Adrenal gland (tissue), 9 donors: ENCODE measurements at regions not wholly inside any gene's neighbourhood (a gene's known extent, or its start where the extent isn't known, plus 50 kb on each side); places are given as distances from the start of the nearest gene placed in this dataset.
"Not testable (repeated sequence)": the region's sequence is repeated elsewhere in the genome, so short reads cannot be mapped to it uniquely, and the experiment has no call there.

ENCODE experiments used
- DNase-seq, 7 donors: peaks; one replicate each; pipeline ENCODE4 v3.0.0-alpha.2; 2019 to 2020
- H3K27ac ChIP-seq, 5 donors: fragments of 200-600 bp; sonication (generic) in 4 of 5; 1 replicate in 3 of 5; 2 replicates in 2 of 5; pipeline versions ENCODE4 v1.5.1 to v1.8.0; 2016 to 2020; ENCODE audit warnings: mild to moderate bottlenecking in 1 of 5
- H3K27me3 ChIP-seq: fragments of 200-600 bp; 2 replicates; pipeline ENCODE4 v1.8.0; 2021
- H3K36me3 ChIP-seq, 2 donors: fragments of 200-600 bp; replicated peaks in 1 of 2; 1 replicate in 1 of 2; 2 replicates in 1 of 2; pipeline versions ENCODE4 v1.5.1 to v1.8.0; 2018 to 2022
- H3K4me1 ChIP-seq, 2 donors: fragments of 200-600 bp; replicated peaks in 1 of 2; 1 replicate in 1 of 2; 2 replicates in 1 of 2; pipeline versions ENCODE4 v1.5.1 to v1.8.0; 2018 to 2021
- H3K4me3 ChIP-seq, 4 donors: fragments of 200-600 bp; sonication (generic) in 3 of 4; one replicate each; pipeline ENCODE4 v1.5.1; 2016 to 2018
- H3K9me3 ChIP-seq, 3 donors: fragments of 200-600 bp; sonication (generic) in 1 of 3; replicated peaks in 1 of 3; 1 replicate in 2 of 3; 2 replicates in 1 of 3; pipeline versions ENCODE4 v1.5.1 to v1.8.0; 2016 to 2021
- POLR2A ChIP-seq, 2 donors: fragments of 450-650 bp; IDR thresholded peaks; one replicate each; pipeline ENCODE4 v1.6.1; 2017; ENCODE audit warnings: antibody characterized with exemption in 2 of 2, mild to moderate bottlenecking in 2 of 2, moderate library complexity in 1 of 2
- WGBS, 4 donors: extraction: QIAGEN DNeasy Blood & Tissue Kit in 2 of 4; methylation state at CpG; one replicate each; pipeline versions ENCODE4 v1.1.5 to v1.1.7; 2013 to 2017; 5-methylcytosine and 5-hydroxymethylcytosine counted together
- intact Hi-C, 2 donors: fragments of 100-400 bp; cut with DNase I; formaldehyde crosslinking; loops; one replicate each; pipeline versions ENCODE4 v1.14.1 to v1.15.0; 2022 to 2023
- TF ChIP-seq, protein P1 (sequence below), 6 experiments: fragments of 450-650 bp in 4 of 6; fragments of 200-600 bp in 2 of 6; sonication (generic) in 1 of 6; IDR thresholded peaks; 1 replicate in 5 of 6; 2 replicates in 1 of 6; pipeline versions ENCODE4 v1.5.1 to v1.8.0; 2016 to 2021; ENCODE audit warnings: antibody characterized with exemption in 6 of 6, mild to moderate bottlenecking in 2 of 6, moderate library complexity in 1 of 6
- donor health status: healthy with polysubstance abuse.
- donor health status: Bipolar disorder and iron deficiency.
- donor health status: DM: yes; HTN: yes; CAD: no.
- donor health status: DM: no; HTN: no; CAD: no.
- donor health status: DM: no; HTN: no; CAD: no.

DNA sequence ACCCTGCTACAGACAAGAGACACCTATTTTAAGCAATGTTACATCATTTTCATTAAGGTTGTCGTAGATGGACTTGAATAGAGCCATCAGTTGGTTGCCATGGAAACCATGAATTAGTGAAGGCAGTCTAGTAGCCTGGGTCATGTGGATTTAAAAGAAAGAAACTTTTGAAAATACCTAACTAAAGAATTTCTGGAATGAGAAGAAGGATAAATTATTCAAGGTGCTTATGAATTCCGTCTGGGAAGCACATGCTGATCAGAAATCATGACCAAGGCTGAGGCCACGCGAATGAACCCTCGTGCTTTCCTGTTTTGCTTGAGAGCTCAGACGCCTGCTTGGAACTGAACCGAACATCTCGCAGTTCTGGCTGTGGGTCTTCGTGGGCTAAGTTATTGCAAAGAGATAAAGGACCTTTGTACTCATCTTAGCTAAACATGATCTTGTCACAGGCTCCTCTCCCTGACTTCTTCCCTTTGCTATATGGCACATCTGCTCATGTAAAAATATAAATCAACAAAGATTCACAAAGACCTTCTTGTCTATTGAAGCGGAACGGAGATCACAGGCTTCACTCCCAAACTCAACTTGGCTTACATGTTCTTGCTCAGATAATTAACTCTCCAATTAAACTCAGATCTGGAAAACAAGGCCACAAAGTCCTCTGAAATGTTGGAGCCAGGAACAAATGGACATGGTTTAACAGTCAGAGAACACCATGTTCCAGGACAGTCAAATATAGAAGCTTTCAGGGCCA, 140.2 kb downstream of the NUFIP1 start:
- intact Hi-C loops: no loop called here
- Histone ChIP-seq H3K4me3 (no peak overlapping the region), H3K27me3 (no peaks in the 10 kb centered on the region), H3K27ac (peak overlapping the region in 2 of 5 donors; percentile 4 to 23), H3K4me1 (no peaks in the 10 kb centered on the region), H3K9me3 (no peaks in the 10 kb centered on the region), H3K36me3 (no peaks in the 10 kb centered on the region)
- no peak for TF ChIP-seq POLR2A (IDR thresholded peaks at IDR 0.05)
- TF ChIP-seq, protein P1, sequence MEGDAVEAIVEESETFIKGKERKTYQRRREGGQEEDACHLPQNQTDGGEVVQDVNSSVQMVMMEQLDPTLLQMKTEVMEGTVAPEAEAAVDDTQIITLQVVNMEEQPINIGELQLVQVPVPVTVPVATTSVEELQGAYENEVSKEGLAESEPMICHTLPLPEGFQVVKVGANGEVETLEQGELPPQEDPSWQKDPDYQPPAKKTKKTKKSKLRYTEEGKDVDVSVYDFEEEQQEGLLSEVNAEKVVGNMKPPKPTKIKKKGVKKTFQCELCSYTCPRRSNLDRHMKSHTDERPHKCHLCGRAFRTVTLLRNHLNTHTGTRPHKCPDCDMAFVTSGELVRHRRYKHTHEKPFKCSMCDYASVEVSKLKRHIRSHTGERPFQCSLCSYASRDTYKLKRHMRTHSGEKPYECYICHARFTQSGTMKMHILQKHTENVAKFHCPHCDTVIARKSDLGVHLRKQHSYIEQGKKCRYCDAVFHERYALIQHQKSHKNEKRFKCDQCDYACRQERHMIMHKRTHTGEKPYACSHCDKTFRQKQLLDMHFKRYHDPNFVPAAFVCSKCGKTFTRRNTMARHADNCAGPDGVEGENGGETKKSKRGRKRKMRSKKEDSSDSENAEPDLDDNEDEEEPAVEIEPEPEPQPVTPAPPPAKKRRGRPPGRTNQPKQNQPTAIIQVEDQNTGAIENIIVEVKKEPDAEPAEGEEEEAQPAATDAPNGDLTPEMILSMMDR (IDR thresholded peaks at IDR 0.05): no peak
- DNase-seq: peak in 1 of 7 donors; percentile 27
- WGBS, 4 donors: 70 to 77% (median 74%) methylated on average over 11 of the region's 11 CpGs

DNA sequence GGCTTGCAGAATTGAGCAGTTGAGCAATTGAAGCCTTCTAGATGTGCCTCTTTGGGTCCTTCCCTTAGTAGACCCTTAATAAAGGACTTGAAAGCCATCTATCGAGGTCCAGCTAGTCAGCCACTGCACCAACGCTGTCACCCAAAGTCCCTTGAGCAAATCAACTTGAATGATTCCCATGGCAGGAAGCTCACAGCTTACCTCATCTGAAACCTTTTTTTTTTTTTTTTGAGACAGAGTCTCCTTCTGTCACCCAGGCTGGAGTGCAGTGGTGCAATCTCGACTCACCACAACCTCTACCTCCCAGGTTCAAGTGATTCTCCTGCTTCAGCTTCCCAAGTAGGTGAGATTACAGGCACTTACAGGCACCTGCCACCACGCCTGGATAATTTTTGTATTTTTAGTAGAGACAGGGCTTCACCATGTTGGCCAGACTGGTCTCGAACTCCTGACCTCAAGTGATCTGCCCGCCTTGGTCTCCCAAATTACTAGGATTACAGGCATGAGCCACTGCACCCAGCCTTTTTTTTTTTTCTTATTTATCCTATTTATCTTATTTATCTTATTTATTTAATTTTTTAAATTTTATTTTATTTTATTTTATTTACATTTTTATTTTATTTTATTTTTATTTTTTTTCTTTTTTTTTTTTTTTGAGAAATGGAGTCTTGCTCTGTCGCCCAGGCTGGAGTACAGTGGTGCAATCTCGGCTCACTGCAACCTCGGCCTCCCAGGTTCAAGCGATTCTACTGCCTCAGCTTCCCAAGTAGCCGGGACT, 143.8 kb downstream of the NUFIP1 start:
- WGBS, 4 donors: 90 to 94% (median 93%) methylated on average over 10 to 11 of the region's 11 CpGs
- H3K27me3 ChIP-seq, intact Hi-C loops, H3K9me3 ChIP-seq, DNase-seq, H3K36me3 ChIP-seq, H3K27ac ChIP-seq, H3K4me3 ChIP-seq, H3K4me1 ChIP-seq: not testable (repeated sequence)

DNA sequence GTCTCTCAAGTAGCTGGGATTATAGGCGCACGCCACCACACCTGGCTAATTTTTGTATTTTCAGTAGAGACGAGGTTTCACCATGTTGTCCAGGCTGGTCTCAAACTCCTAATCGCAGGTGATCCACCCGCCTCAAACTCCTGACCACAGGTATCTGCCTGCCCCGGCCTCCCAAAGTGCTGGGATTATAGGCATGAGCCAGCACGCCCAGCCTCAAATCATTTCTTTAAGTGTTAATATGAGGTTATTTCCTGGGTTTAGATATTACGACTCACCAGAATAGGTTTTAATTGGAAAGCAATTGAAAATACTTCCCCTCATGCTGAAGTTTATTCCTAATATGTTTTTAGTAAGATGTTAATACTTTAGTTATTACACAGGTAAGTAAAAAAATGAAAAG, 144.5 kb downstream of the NUFIP1 start:
- Histone ChIP-seq H3K27me3 (no peaks in the 10 kb centered on the region), H3K4me3 (no peak overlapping the region), H3K27ac (no peak overlapping the region), H3K36me3 (no peaks in the 10 kb centered on the region), H3K4me1 (no peaks in the 10 kb centered on the region), H3K9me3 (no peaks in the 10 kb centered on the region)
- TF ChIP-seq, protein P1 (IDR thresholded peaks at IDR 0.05): no peak
- no peak for TF ChIP-seq POLR2A (IDR thresholded peaks at IDR 0.05)
- DNase-seq: no peak
- WGBS, 4 donors: 91 to 96% (median 93%) methylated on average over 8 of the region's 8 CpGs
- intact Hi-C loops: no loop called here

DNA sequence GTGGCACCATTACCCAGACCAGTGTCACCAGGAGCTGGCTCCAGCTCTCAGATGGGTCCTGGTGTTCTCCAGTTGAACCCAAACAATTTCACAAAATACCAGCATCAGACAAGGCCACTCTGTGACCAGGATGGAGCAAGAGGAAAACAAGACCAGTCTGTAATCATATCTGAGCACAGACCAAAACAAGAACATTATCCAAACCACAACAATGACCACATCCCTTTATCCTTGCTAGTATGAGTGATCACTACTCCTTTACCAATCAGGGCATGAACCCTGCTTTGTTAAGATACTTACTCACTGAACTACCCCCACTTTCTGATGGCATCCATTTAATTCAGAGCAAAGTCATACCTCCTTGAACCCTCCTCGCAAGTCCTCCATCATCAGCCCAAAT, 145.9 kb downstream of the NUFIP1 start:
- H3K27ac ChIP-seq: no peak overlapping the region
- no peaks in the 10 kb centered on the region for H3K4me1 ChIP-seq
- TF ChIP-seq, protein P1 (IDR thresholded peaks at IDR 0.05): no peak
- no peak for TF ChIP-seq POLR2A (IDR thresholded peaks at IDR 0.05)
- no peaks in the 10 kb centered on the region for H3K27me3 ChIP-seq
- WGBS, 4 donors: 96 to 100% (median 100%) methylated on average over 1 of the region's 1 CpG
- H3K9me3 ChIP-seq: no peaks in the 10 kb centered on the region
- DNase-seq: no peak
- no peaks in the 10 kb centered on the region for H3K36me3 ChIP-seq
- intact Hi-C loops: no loop called here
- H3K4me3 ChIP-seq: no peak overlapping the region
